GM23338 (cell line): ENCODE measurements at regions not wholly inside any gene's neighbourhood (a gene's known extent, or its start where the extent isn't known, plus 50 kb on each side); places are given as distances from the start of the nearest gene placed in this dataset.

ENCODE experiments used
- ATAC-seq: fragments of 200-7000 bp; cut with Tn5 transposase; 3 replicates; pipeline ENCODE4 v1.9.1; 2020
- DNase-seq: peaks from one replicate; pipeline ENCODE4 v3.0.0-alpha.2; 2015; ENCODE audit warnings: low spot score
- H2AFZ ChIP-seq: fragments of 200-600 bp; sonication (generic); 2 replicates; pipeline ENCODE4 v1.8.0; 2016; ENCODE audit warnings: antibody characterized with exemption, mild to moderate bottlenecking, moderate library complexity
- H3F3A ChIP-seq: fragments of 200-600 bp; sonication (generic); replicated peaks from 2 replicates; pipeline ENCODE4 v1.8.0; 2017; ENCODE audit warnings: antibody characterized with exemption, mixed run types, low read depth
- H3K27ac ChIP-seq: fragments of 200-600 bp; sonication (generic); 2 replicates; pipeline ENCODE4 v1.6.1; 2016; ENCODE audit warnings: low read depth
- H3K27me3 ChIP-seq: fragments of 200-600 bp; sonication (generic); 2 replicates; pipeline ENCODE4 v1.8.0; 2016; ENCODE audit warnings: mild to moderate bottlenecking, mixed run types, moderate library complexity; ENCODE audit not compliant: insufficient read depth
- H3K36me3 ChIP-seq: fragments of 200-600 bp; sonication (generic); 2 replicates; pipeline ENCODE4 v1.8.0; 2016; ENCODE audit warnings: mild to moderate bottlenecking; ENCODE audit not compliant: insufficient read depth
- H3K4me1 ChIP-seq: fragments of 200-600 bp; sonication (generic); 2 replicates; pipeline ENCODE4 v1.8.0; 2016; ENCODE audit warnings: mild to moderate bottlenecking, moderate library complexity; ENCODE audit not compliant: insufficient read depth
- H3K4me2 ChIP-seq: fragments of 200-600 bp; sonication (generic); 2 replicates; pipeline ENCODE4 v1.7.1; 2017; ENCODE audit warnings: mixed run types
- H3K4me3 ChIP-seq: fragments of 200-600 bp; sonication (generic); 2 replicates; pipeline ENCODE4 v1.6.1; 2016; ENCODE audit warnings: mixed run types
- H3K79me2 ChIP-seq: fragments of 200-600 bp; sonication (generic); replicated peaks from 2 replicates; pipeline ENCODE4 v1.8.0; 2017; ENCODE audit warnings: mild to moderate bottlenecking; ENCODE audit not compliant: insufficient read depth
- H3K9me2 ChIP-seq: fragments of 200-600 bp; sonication (generic); 2 replicates; pipeline ENCODE4 v1.8.0; 2017; ENCODE audit not compliant: insufficient read depth
- H4K20me1 ChIP-seq: fragments of 200-600 bp; sonication (generic); replicated peaks from 2 replicates; pipeline ENCODE4 v1.8.0; 2017; ENCODE audit warnings: mild to moderate bottlenecking; ENCODE audit not compliant: insufficient read depth
- H3K27ac Mint-ChIP-seq: 2 replicates; pipeline ENCODE4 v1.8.0; 2020; ENCODE audit warnings: inconsistent platforms, mild to moderate bottlenecking, moderate library complexity, mixed read lengths
- H3K27me3 Mint-ChIP-seq: 3 replicates; pipeline ENCODE4 v1.8.0; 2022; ENCODE audit warnings: low read depth, mild to moderate bottlenecking, moderate library complexity, mixed read lengths, inconsistent platforms; ENCODE audit not compliant: insufficient read depth, poor library complexity
- H3K36me3 Mint-ChIP-seq: 3 replicates; pipeline ENCODE4 v1.8.0; 2021; ENCODE audit warnings: low read depth, mild to moderate bottlenecking, inconsistent platforms, moderate library complexity, mixed read lengths
- H3K4me1 Mint-ChIP-seq: 3 replicates; pipeline ENCODE4 v1.8.0; 2020; ENCODE audit warnings: mild to moderate bottlenecking, inconsistent platforms, mixed read lengths
- H3K4me3 Mint-ChIP-seq: 3 replicates; pipeline ENCODE4 v1.8.0; 2021; ENCODE audit warnings: moderate library complexity, mild to moderate bottlenecking, inconsistent platforms, mixed read lengths
- H3K9me3 Mint-ChIP-seq: 3 replicates; pipeline ENCODE4 v1.8.0; 2020; ENCODE audit warnings: moderate library complexity, mild to moderate bottlenecking, inconsistent platforms, mixed read lengths
- CREB1 ChIP-seq: fragments of 250-450 bp; sonication (Bioruptor Pico); IDR thresholded peaks from 2 replicates; pipeline ENCODE4 v1.5.0; 2020; ENCODE audit warnings: low read depth, mild to moderate bottlenecking, moderate library complexity
- CTCF ChIP-seq, 2 experiments: fragments of 200-600 bp in 1 of 2; sonication (generic) in 1 of 2; conservative IDR thresholded peaks; 2 replicates each; pipeline versions ENCODE4 v1.5.1 to v1.6.1; 2016 to 2017; ENCODE audit warnings: antibody characterized with exemption in 2 of 2, low read depth in 2 of 2, mild to moderate bottlenecking in 2 of 2, moderate library complexity in 1 of 2
- ETS1 ChIP-seq: IDR thresholded peaks from 2 replicates; pipeline ENCODE4 v1.6.1; 2016; ENCODE audit warnings: antibody characterized with exemption
- EZH2 ChIP-seq: fragments of 200-600 bp; sonication (generic); IDR thresholded peaks from one replicate; pipeline ENCODE4 v1.8.0; 2017; ENCODE audit warnings: antibody characterized with exemption, mild to moderate bottlenecking, low read depth; ENCODE audit not compliant: unreplicated experiment
- EZH2phosphoT487 ChIP-seq: fragments of 200-600 bp; sonication (generic); IDR thresholded peaks from one replicate; pipeline ENCODE4 v1.8.1; 2018; ENCODE audit warnings: antibody characterized with exemption; ENCODE audit not compliant: unreplicated experiment
- JUNB ChIP-seq: IDR thresholded peaks from one replicate; pipeline ENCODE4 v1.6.1; 2016; ENCODE audit warnings: antibody characterized with exemption; ENCODE audit not compliant: unreplicated experiment
- NANOG ChIP-seq: IDR thresholded peaks from 2 replicates; pipeline ENCODE4 v1.6.1; 2016; ENCODE audit warnings: antibody characterized with exemption, borderline replicate concordance
- POLR2AphosphoS5 ChIP-seq: IDR thresholded peaks from 2 replicates; pipeline ENCODE4 v1.6.1; 2016; ENCODE audit warnings: antibody characterized with exemption, low read depth
- REST ChIP-seq: IDR thresholded peaks from one replicate; pipeline ENCODE4 v1.6.1; 2018; ENCODE audit warnings: antibody characterized with exemption; ENCODE audit not compliant: unreplicated experiment
- STAT1 ChIP-seq: IDR thresholded peaks from one replicate; pipeline ENCODE4 v1.6.1; 2016; ENCODE audit warnings: antibody characterized with exemption; ENCODE audit not compliant: unreplicated experiment
- ZNF114 ChIP-seq: fragments of 250-450 bp; sonication (Bioruptor Pico); IDR thresholded peaks from 2 replicates; pipeline ENCODE4 v1.5.0; 2020; ENCODE audit warnings: mild to moderate bottlenecking, moderate library complexity
- ZNF331 ChIP-seq: fragments of 250-450 bp; sonication (Bioruptor Pico); IDR thresholded peaks from 2 replicates; pipeline ENCODE4 v1.5.0; 2020; ENCODE audit warnings: low read depth, mild to moderate bottlenecking, moderate library complexity
- ZNF462 ChIP-seq: fragments of 250-450 bp; sonication (Bioruptor Pico); IDR thresholded peaks from 2 replicates; pipeline ENCODE4 v1.5.0; 2020; ENCODE audit warnings: mild to moderate bottlenecking, moderate library complexity

- Histone ChIP-seq H3K27me3 (no peaks in the 10 kb centered on the region), H3K9me2 (no peaks in the 10 kb centered on the region), H3K36me3 (no peaks in the 10 kb centered on the region), H4K20me1 (no peaks in the 10 kb centered on the region), H2AFZ (no peak overlapping the region), H3K79me2 (no peaks in the 10 kb centered on the region), H3K27ac (no peak overlapping the region), H3K4me2 (no peak overlapping the region), H3K4me3 (no peak overlapping the region), H3K4me1 (peaks cover 18% of the 10 kb centered on the region), H3F3A (0 out of 2 replicates have a peak, but pooled peaks cover 6% of the 10 kb centered on the region)
- Mint-ChIP-seq H3K4me3 (no peak overlapping the region), H3K27me3 (peaks cover 8% of the 10 kb centered on the region), H3K36me3 (peaks cover 4% of the 10 kb centered on the region; the same call in 1 of the 3 replicates), H3K4me1 (peaks cover 19% of the 10 kb centered on the region), H3K27ac (no peak overlapping the region), H3K9me3 (peaks cover 3% of the 10 kb centered on the region; the same call in 1 of the 3 replicates)
- no peak for ATAC-seq
- no peak for DNase-seq
- TF ChIP-seq ZNF331 (CRISPR knock-in tag) (no peak), JUNB (no peak), STAT1 (no peak), CREB1 (CRISPR knock-in tag) (no peak), NANOG (no peak), POLR2AphosphoS5 (no peak), REST (no peak), ETS1 (no peak), EZH2phosphoT487 (no peak), ZNF114 (CRISPR knock-in tag) (no peak), ZNF462 (no peak), CTCF (conservative IDR thresholded peaks at IDR 0.05; ENCODE audit: low read depth in 2 of 2) (no peak), EZH2 (no peak)
Measured at GRCh38 chr2:128399690-128400291, 81.1 kb upstream of the HS6ST1 start.
